HUES64 (cell line): ENCODE measurements at regions not wholly inside any gene's neighbourhood (a gene's known extent, or its start where the extent isn't known, plus 50 kb on each side); places are given as distances from the start of the nearest gene placed in this dataset.
"Not testable (repeated sequence)": the region's sequence is repeated elsewhere in the genome, so short reads cannot be mapped to it uniquely, and the experiment has no call there.

ENCODE experiments used
- H3K27ac ChIP-seq: 2 replicates; pipeline ENCODE4 v1.7.0; 2013; ENCODE audit warnings: low read depth, low read length, inconsistent platforms
- H3K27me3 ChIP-seq: 2 replicates; pipeline ENCODE4 v1.6.1; 2013; ENCODE audit warnings: mild to moderate bottlenecking, low read length; ENCODE audit not compliant: insufficient read depth
- H3K36me3 ChIP-seq: 2 replicates; pipeline ENCODE4 v1.6.1; 2013; ENCODE audit warnings: mild to moderate bottlenecking, low read length; ENCODE audit not compliant: insufficient read depth
- H3K4me1 ChIP-seq: 2 replicates; pipeline ENCODE4 v1.6.1; 2013; ENCODE audit warnings: mild to moderate bottlenecking, low read length, moderate library complexity; ENCODE audit not compliant: insufficient read depth
- H3K4me3 ChIP-seq: 2 replicates; pipeline ENCODE4 v1.5.1; 2013; ENCODE audit warnings: mild to moderate bottlenecking, low read length, moderate library complexity
- H3K9ac ChIP-seq: 2 replicates; pipeline ENCODE4 v1.6.1; 2013; ENCODE audit warnings: mild to moderate bottlenecking, low read depth, low read length
- H3K9me3 ChIP-seq: 2 replicates; pipeline ENCODE4 v1.6.1; 2013; ENCODE audit warnings: low read depth, low read length; ENCODE audit not compliant: insufficient read depth
- WGBS: fragments of 150-250, 120-280 bp; methylation state at CpG from one replicate; pipeline ENCODE4 v1.1.7; 2013; ENCODE audit warnings: missing lambda C conversion rate; 5-methylcytosine and 5-hydroxymethylcytosine counted together

- H3K4me1 ChIP-seq, H3K36me3 ChIP-seq, H3K27ac ChIP-seq, H3K9me3 ChIP-seq, H3K4me3 ChIP-seq, H3K9ac ChIP-seq: not testable (repeated sequence)
- peaks cover 45% of the 10 kb centered on the region for H3K27me3 ChIP-seq
- WGBS = 63% methylated on average over 3 of the region's 3 CpGs
Measured at GRCh38 chr12:11498574-11498973, 103.2 kb upstream of the PRB2 start.

- Histone ChIP-seq H3K9me3 (no peaks in the 10 kb centered on the region), H3K9ac (no peak overlapping the region), H3K27me3 (peaks cover 45% of the 10 kb centered on the region), H3K36me3 (no peaks in the 10 kb centered on the region), H3K4me1 (no peaks in the 10 kb centered on the region), H3K4me3 (peak overlapping the region; percentile 36), H3K27ac (no peak overlapping the region)
- WGBS = 70% methylated on average over 11 of the region's 11 CpGs
Measured at GRCh38 chr12:11499806-11500187, 104.4 kb upstream of the PRB2 start.

GRCh38 chr12:11500188-11500860 lies 105.0 kb upstream of the PRB2 start:
- Histone ChIP-seq H3K36me3 (no peaks in the 10 kb centered on the region), H3K27ac (no peak overlapping the region), H3K4me1 (no peaks in the 10 kb centered on the region), H3K9me3 (no peaks in the 10 kb centered on the region), H3K9ac (no peak overlapping the region), H3K27me3 (peaks cover 45% of the 10 kb centered on the region), H3K4me3 (peak overlapping the region; percentile 36)
- WGBS = 4% methylated on average over 62 of the region's 62 CpGs

GRCh38 chr12:11500861-11501230 lies 105.5 kb upstream of the PRB2 start:
- Histone ChIP-seq H3K27me3 (peaks cover 45% of the 10 kb centered on the region), H3K36me3 (no peaks in the 10 kb centered on the region), H3K4me3 (no peak overlapping the region), H3K9ac (no peak overlapping the region), H3K9me3 (no peaks in the 10 kb centered on the region), H3K4me1 (no peaks in the 10 kb centered on the region), H3K27ac (no peak overlapping the region)
- whole genome bisulfite sequencing = 17% methylated on average over 14 of the region's 14 CpGs

GRCh38 chr12:11508699-11509098 lies 113.3 kb upstream of the PRB2 start:
- Histone ChIP-seq H3K36me3 (no peaks in the 10 kb centered on the region), H3K4me3 (no peak overlapping the region), H3K27me3 (no peaks in the 10 kb centered on the region; the same call in 1 of the 2 replicates), H3K27ac (no peak overlapping the region), H3K4me1 (peaks cover 15% of the 10 kb centered on the region; the same call in 1 of the 2 replicates), H3K9me3 (no peaks in the 10 kb centered on the region), H3K9ac (no peak overlapping the region)
- 50% methylated on average over 4 of the region's 4 CpGs for WGBS

- Histone ChIP-seq H3K27me3 (no peaks in the 10 kb centered on the region), H3K36me3 (no peaks in the 10 kb centered on the region), H3K9me3 (no peaks in the 10 kb centered on the region), H3K27ac (no peak overlapping the region), H3K9ac (no peak overlapping the region), H3K4me1 (peaks cover 15% of the 10 kb centered on the region; the same call in 1 of the 2 replicates), H3K4me3 (no peak overlapping the region)
- WGBS = 74% methylated on average over 4 of the region's 4 CpGs
Measured at GRCh38 chr12:11509326-11509725, 114.0 kb upstream of the PRB2 start.

GRCh38 chr12:11510671-11511070 lies 115.3 kb upstream of the PRB2 start:
- no peak overlapping the region for H3K27ac ChIP-seq
- no peaks in the 10 kb centered on the region for H3K36me3 ChIP-seq
- WGBS = 96% methylated on average over 1 of the region's 1 CpG
- peaks cover 15% of the 10 kb centered on the region; the same call in 1 of the 2 replicates for H3K4me1 ChIP-seq
- H3K27me3 ChIP-seq = no peaks in the 10 kb centered on the region
- H3K9me3 ChIP-seq = no peaks in the 10 kb centered on the region
- H3K4me3 ChIP-seq = no peak overlapping the region
- no peak overlapping the region for H3K9ac ChIP-seq

- H3K27ac ChIP-seq = no peak overlapping the region
- H3K4me3 ChIP-seq = no peak overlapping the region
- H3K36me3 ChIP-seq = no peaks in the 10 kb centered on the region
- H3K9ac ChIP-seq = no peak overlapping the region
- H3K4me1 ChIP-seq = peaks cover 14% of the 10 kb centered on the region; the same call in 1 of the 2 replicates
- 82% methylated on average over 4 of the region's 4 CpGs for WGBS
- no peaks in the 10 kb centered on the region for H3K27me3 ChIP-seq
- H3K9me3 ChIP-seq = no peaks in the 10 kb centered on the region
Measured at GRCh38 chr12:11513288-11513687, 117.9 kb upstream of the PRB2 start.

- no peaks in the 10 kb centered on the region for H3K36me3 ChIP-seq
- H3K9me3 ChIP-seq = no peaks in the 10 kb centered on the region
- H3K27ac ChIP-seq = no peak overlapping the region
- H3K9ac ChIP-seq = no peak overlapping the region
- H3K4me1 ChIP-seq = no peaks in the 10 kb centered on the region
- 94% methylated on average over 6 of the region's 6 CpGs for WGBS
- H3K4me3 ChIP-seq = no peak overlapping the region
- no peaks in the 10 kb centered on the region for H3K27me3 ChIP-seq
Measured at GRCh38 chr12:11517080-11517479, 121.7 kb upstream of the PRB2 start.

- Histone ChIP-seq H3K27me3 (no peaks in the 10 kb centered on the region), H3K36me3 (no peaks in the 10 kb centered on the region), H3K9me3 (no peaks in the 10 kb centered on the region), H3K27ac (no peak overlapping the region), H3K4me1 (no peaks in the 10 kb centered on the region), H3K9ac (no peak overlapping the region), H3K4me3 (no peak overlapping the region)
- no CpG with 5 or more reads among the region's 1 CpG for WGBS
Measured at GRCh38 chr12:11524446-11524845, 125.0 kb upstream of the ETV6 start.

GRCh38 chr12:11534064-11534463 lies 115.4 kb upstream of the ETV6 start:
- Histone ChIP-seq H3K27me3 (no peaks in the 10 kb centered on the region), H3K4me1 (no peaks in the 10 kb centered on the region), H3K9ac (no peak overlapping the region), H3K27ac (no peak overlapping the region), H3K36me3 (no peaks in the 10 kb centered on the region), H3K4me3 (no peak overlapping the region), H3K9me3 (0 out of 2 replicates have a peak, but pooled peaks cover under 1% of the 10 kb centered on the region)

- no peaks in the 10 kb centered on the region for H3K4me1 ChIP-seq
- H3K27me3 ChIP-seq = no peaks in the 10 kb centered on the region
- no peak overlapping the region for H3K27ac ChIP-seq
- WGBS = 95% methylated on average over 4 of the region's 4 CpGs
- no peaks in the 10 kb centered on the region for H3K36me3 ChIP-seq
- H3K9ac ChIP-seq = no peak overlapping the region
- 0 out of 2 replicates have a peak, but pooled peaks cover 3% of the 10 kb centered on the region for H3K9me3 ChIP-seq
- no peak overlapping the region for H3K4me3 ChIP-seq
Measured at GRCh38 chr12:11535127-11535526, 114.3 kb upstream of the ETV6 start.
